HepG2 (cell line): ENCODE measurements at regions not wholly inside any gene's neighbourhood (a gene's known extent, or its start where the extent isn't known, plus 50 kb on each side); places are given as distances from the start of the nearest gene placed in this dataset.

Experiments
- ATAC-seq: fragments of 200-7000 bp; cut with Tn5 transposase; 3 replicates; pipeline ENCODE4 v1.9.1; 2020; ENCODE audit warnings: mild to moderate bottlenecking, moderate library complexity
- BruUV-seq: library from RNA; stranded (reverse); fragments of 400-500 nt; replicated peaks from 2 replicates; lab custom pipeline; 2021; lab: Mats Ljungman, UMichigan
- CTCF ChIA-PET: fragments of 300-600 bp; formaldehyde crosslinking; extraction: SDS; loops from one replicate; lab custom pipeline; 2021; ENCODE audit warnings: low total read pairs, inconsistent platforms, low intra/inter-chr PET ratio; lab: Yijun Ruan, JAX
- POLR2A ChIA-PET: fragments of 350-600 bp; sonication (Branson Sonifier 250); formaldehyde crosslinking; loops from one replicate; lab custom pipeline; 2020; ENCODE audit warnings: antibody characterized with exemption, inconsistent platforms; lab: Yijun Ruan, JAX
- DNase-seq: peaks from one replicate; pipeline ENCODE4 v3.0.0-alpha.2; 2015; ENCODE audit warnings: low spot score
- FAIRE-seq: peaks from 3 replicates; lab custom pipeline; 2011; peaks lifted over from hg19 to GRCh38; lab: Jason Lieb, UNC
- H2AFZ ChIP-seq: one replicate; pipeline ENCODE4 v1.6.1; 2011; ENCODE audit warnings: low read length, inconsistent platforms
- H3K27ac ChIP-seq: fragments of 300-600 bp; 3 replicates; pipeline ENCODE4 v1.8.0; 2011; ENCODE audit warnings: mixed run types, mild to moderate bottlenecking, mixed read lengths, low read length, inconsistent platforms; ENCODE audit not compliant: insufficient read depth; ENCODE audit errors: extremely low read length
- H3K27me3 ChIP-seq, 2 experiments: fragments of 200-600 bp in 1 of 2; 2 replicates in 1 of 2; 3 replicates in 1 of 2; pipeline versions ENCODE4 v1.6.0 to v1.8.0; 2011; ENCODE audit warnings: low read length in 2 of 2, mild to moderate bottlenecking in 2 of 2, moderate library complexity in 2 of 2, inconsistent platforms in 1 of 2; ENCODE audit not compliant: insufficient read depth in 2 of 2, control insufficient read depth in 1 of 2
- H3K36me3 ChIP-seq, 2 experiments: fragments of 200-600 bp in 1 of 2; replicated peaks in 1 of 2; 2 replicates in 1 of 2; 3 replicates in 1 of 2; pipeline versions ENCODE4 v1.5.1 to v1.8.0; 2011; ENCODE audit warnings: low read length in 2 of 2, inconsistent platforms in 1 of 2; ENCODE audit not compliant: insufficient read depth in 2 of 2, control insufficient read depth in 1 of 2
- H3K4me1 ChIP-seq: 2 replicates; pipeline ENCODE4 v1.5.1; 2012; ENCODE audit warnings: low read length, inconsistent platforms; ENCODE audit not compliant: insufficient read depth
- H3K4me2 ChIP-seq: 2 replicates; pipeline ENCODE4 v1.6.0; 2011; ENCODE audit warnings: low read depth, low read length, inconsistent platforms
- H3K4me3 ChIP-seq, 3 experiments: fragments of 200-600 bp in 1 of 3; sonication (generic), shearing (Covaris generic) in 1 of 3; replicated peaks in 1 of 3; 2 replicates each; pipeline ENCODE4 v1.5.1; 2011 to 2016; ENCODE audit warnings: low read length in 3 of 3, inconsistent platforms in 2 of 3, low read depth in 2 of 3, mild to moderate bottlenecking in 2 of 3, control low read depth in 1 of 3, mixed read lengths in 1 of 3; ENCODE audit not compliant: insufficient read depth in 1 of 3
- H3K79me2 ChIP-seq: one replicate; pipeline ENCODE4 v1.6.1; 2011; ENCODE audit warnings: low read length, inconsistent platforms; ENCODE audit not compliant: insufficient read depth
- H3K9ac ChIP-seq: 2 replicates; pipeline ENCODE4 v1.6.0; 2011; ENCODE audit warnings: mild to moderate bottlenecking, low read depth, low read length, inconsistent platforms; ENCODE audit not compliant: insufficient read depth
- H3K9me3 ChIP-seq: 2 replicates; pipeline ENCODE4 v1.5.1; 2012; ENCODE audit warnings: mild to moderate bottlenecking, low read length
- H4K20me1 ChIP-seq: 2 replicates; pipeline ENCODE4 v1.6.0; 2011; ENCODE audit warnings: inconsistent platforms, mild to moderate bottlenecking, low read length, moderate library complexity; ENCODE audit not compliant: insufficient read depth
- HOXA3 ChIP-seq: sonication (generic); formaldehyde crosslinking; IDR thresholded peaks from 2 replicates; pipeline ENCODE4 v1.5.0; 2020; ENCODE audit warnings: missing genetic modification reagents
- LBX2 ChIP-seq: sonication (generic); formaldehyde crosslinking; IDR thresholded peaks from 2 replicates; pipeline ENCODE4 v1.5.0; 2020; ENCODE audit warnings: missing genetic modification reagents, mild to moderate bottlenecking, borderline replicate concordance
- MEF2D ChIP-seq: sonication (generic); formaldehyde crosslinking; IDR thresholded peaks from 2 replicates; pipeline ENCODE4 v1.5.1; 2020; ENCODE audit warnings: mild to moderate bottlenecking, missing genetic modification reagents
- MTA3 ChIP-seq: sonication (generic); formaldehyde crosslinking; IDR thresholded peaks from 2 replicates; pipeline ENCODE4 v1.4.0; 2020; ENCODE audit warnings: missing genetic modification reagents
- NFKBIZ ChIP-seq: IDR thresholded peaks from 2 replicates; pipeline ENCODE4 v1.6.1; 2018; ENCODE audit warnings: missing genetic modification reagents, missing compliant biosample characterization
- POLR2G ChIP-seq: fragments of 200-400 bp; formaldehyde crosslinking; IDR thresholded peaks from 2 replicates; pipeline ENCODE4 v1.6.1; 2018; ENCODE audit warnings: mild to moderate bottlenecking, low read depth, low read length, moderate library complexity
- RBM22 ChIP-seq: fragments of 200-400 bp; formaldehyde crosslinking; optimal IDR thresholded peaks from 2 replicates; pipeline ENCODE3; 2017; ENCODE audit warnings: mild to moderate bottlenecking, low read length, moderate library complexity
- TMF1 ChIP-seq: sonication (generic); formaldehyde crosslinking; IDR thresholded peaks from 2 replicates; pipeline ENCODE4 v1.8.1; 2022; ENCODE audit warnings: low read depth, missing genetic modification reagents
- YEATS2 ChIP-seq: sonication (generic); formaldehyde crosslinking; IDR thresholded peaks from 2 replicates; pipeline ENCODE4 v1.4.0; 2020; ENCODE audit warnings: missing genetic modification reagents, borderline replicate concordance
- ZNF501 ChIP-seq: sonication (generic); formaldehyde crosslinking; IDR thresholded peaks from 2 replicates; pipeline ENCODE4 v1.5.1; 2020; ENCODE audit warnings: mild to moderate bottlenecking, moderate library complexity, missing genetic modification reagents
- ZNF556 ChIP-seq: sonication (generic); formaldehyde crosslinking; IDR thresholded peaks from 2 replicates; pipeline ENCODE4 v1.4.0; 2020; ENCODE audit warnings: mild to moderate bottlenecking, missing genetic modification reagents, borderline replicate concordance
- ZSCAN31 ChIP-seq: sonication (generic); formaldehyde crosslinking; IDR thresholded peaks from 2 replicates; pipeline ENCODE4 v1.5.0; 2020; ENCODE audit warnings: low read depth, mild to moderate bottlenecking, missing genetic modification reagents
- WGBS: methylation state at CpG from one replicate; pipeline ENCODE4 v1.1.6; 2017; ENCODE audit warnings: low lambda C conversion rate; 5-methylcytosine and 5-hydroxymethylcytosine counted together
- in situ Hi-C: cut with HindIII; loops from 2 replicates; pipeline ENCODE4 v1.10.0; 2017; ENCODE audit warnings: low pct_unique_long_range_greater_than_20kb; ENCODE audit not compliant: extremely low pct_ligation_motif_present
- intact Hi-C: fragments of 100-400 bp; cut with micrococcal nuclease; formaldehyde crosslinking; loops from one replicate; pipeline ENCODE4 v1.10.0; 2022; ENCODE audit not compliant: unreplicated experiment

- in situ Hi-C loops: no loop called here
- DNase-seq: no peak
- H4K20me1 ChIP-seq: no peaks in the 10 kb centered on the region
- intact Hi-C loops: no loop called here
- peaks cover 0 to 23% of the 10 kb centered on the region in 2 experiments; a peak in 3 of 5 replicates for H3K27me3 ChIP-seq
- TF ChIP-seq MTA3 (CRISPR knock-in tag) (no peak), POLR2G (no peak), ZNF556 (no peak), LBX2 (CRISPR knock-in tag) (no peak), ZSCAN31 (CRISPR knock-in tag) (no peak), RBM22 (no peak), HOXA3 (CRISPR knock-in tag) (no peak)
- no peaks in the 10 kb centered on the region for H3K79me2 ChIP-seq
- ChIA-PET POLR2A (no interaction called here), CTCF (no interaction called here)
- H2AFZ ChIP-seq: no peak overlapping the region
- no peaks in the 10 kb centered on the region for H3K4me1 ChIP-seq
- no peak for ATAC-seq
- H3K27ac ChIP-seq: no peak overlapping the region
- H3K9me3 ChIP-seq: no peaks in the 10 kb centered on the region
- H3K4me3 ChIP-seq: no peak overlapping the region
- no peak overlapping the region for H3K9ac ChIP-seq
- no peak for FAIRE-seq
- no peak overlapping the region for H3K4me2 ChIP-seq
- no TSS peak for BruUV-seq
- H3K36me3 ChIP-seq: no peaks in the 10 kb centered on the region
- 25% methylated on average over 9 of the region's 9 CpGs for WGBS
These were observed 272.5 kb downstream of the TTC8 start for GRCh38 chr14:89096946-89097345.

- Histone ChIP-seq H3K9ac (no peak overlapping the region), H3K36me3 (no peaks in the 10 kb centered on the region), H3K4me2 (no peak overlapping the region), H3K27me3 (peaks cover 0 to 23% of the 10 kb centered on the region in 2 experiments; a peak in 3 of 5 replicates), H3K4me3 (no peak overlapping the region), H4K20me1 (no peaks in the 10 kb centered on the region), H2AFZ (no peak overlapping the region), H3K79me2 (no peaks in the 10 kb centered on the region), H3K27ac (no peak overlapping the region), H3K9me3 (no peaks in the 10 kb centered on the region), H3K4me1 (no peaks in the 10 kb centered on the region)
- ATAC-seq (no peak), DNase-seq (no peak), FAIRE-seq (no peak)
- intact Hi-C loops: no loop called here
- in situ Hi-C loops: no loop called here
- WGBS: 2% methylated on average over 2 of the region's 2 CpGs
- TF ChIP-seq MEF2D (CRISPR knock-in tag): no peak
- no peak for TF ChIP-seq NFKBIZ (CRISPR knock-in tag)
- no peak for TF ChIP-seq POLR2G
- TF ChIP-seq ZNF501 (CRISPR knock-in tag): no peak
- TF ChIP-seq YEATS2 (CRISPR knock-in tag): no peak
- TF ChIP-seq TMF1 (CRISPR knock-in tag): no peak
- CTCF ChIA-PET: no interaction called here
- POLR2A ChIA-PET: no interaction called here
- no TSS peak for BruUV-seq
These were observed 273.8 kb downstream of the TTC8 start for GRCh38 chr14:89098254-89098653.
